Erythroblast (primary cell): ENCODE measurements at regions not wholly inside any gene's neighbourhood (a gene's known extent, or its start where the extent isn't known, plus 50 kb on each side); places are given as distances from the start of the nearest gene placed in this dataset.

Experiments
- GATA1 ChIP-seq: IDR thresholded peaks from 2 replicates; pipeline ENCODE4 v1.6.1; 2011; ENCODE audit warnings: low read depth, mild to moderate bottlenecking, control low read depth, low read length, moderate library complexity
- POLR2A ChIP-seq: IDR thresholded peaks from 2 replicates; pipeline ENCODE4 v1.6.1; 2011; ENCODE audit warnings: mild to moderate bottlenecking, low read length

GRCh38 chr3:162677475-162677874 lies 1180.9 kb downstream of the OTOL1 start:
- TF ChIP-seq POLR2A = no peak
- no peak for TF ChIP-seq GATA1
